Left lung (tissue), 4 donors: ENCODE measurements at regions not wholly inside any gene's neighbourhood (a gene's known extent, or its start where the extent isn't known, plus 50 kb on each side); places are given as distances from the start of the nearest gene placed in this dataset.

Experiments used
- ATAC-seq: fragments of 200-7000 bp; cut with Tn5 transposase; one replicate; pipeline ENCODE4 v1.9.1; 2020; ENCODE audit warnings: moderate library complexity
- DNase-seq, 4 donors: peaks; one replicate each; pipeline ENCODE4 v3.0.0-alpha.2; 2013 to 2020
- H3K27ac ChIP-seq, 2 donors: fragments of 200-600 bp; sonication (generic) in 1 of 2; one replicate each; pipeline versions ENCODE4 v1.5.0 to v1.8.0; 2020 to 2021
- H3K27me3 ChIP-seq, 2 donors: fragments of 200-600 bp; sonication (generic) in 1 of 2; one replicate each; pipeline versions ENCODE4 v1.5.0 to v1.8.0; 2020 to 2021
- H3K36me3 ChIP-seq, 2 donors: fragments of 200-600 bp; sonication (generic) in 1 of 2; one replicate each; pipeline versions ENCODE4 v1.5.0 to v1.8.0; 2020 to 2021
- H3K4me1 ChIP-seq, 2 donors: fragments of 200-600 bp; one replicate each; pipeline ENCODE4 v1.8.0; 2021
- H3K4me3 ChIP-seq, 2 donors: fragments of 200-600 bp; sonication (generic) in 1 of 2; one replicate each; pipeline versions ENCODE4 v1.5.0 to v1.8.0; 2020 to 2021; ENCODE audit warnings: mild to moderate bottlenecking in 1 of 2
- H3K9me3 ChIP-seq, 2 donors: fragments of 200-600 bp; sonication (generic) in 1 of 2; one replicate each; pipeline versions ENCODE4 v1.5.0 to v1.8.0; 2020 to 2021
- intact Hi-C, 2 donors: fragments of 100-400 bp; cut with DNase I; formaldehyde crosslinking; loops; one replicate each; pipeline versions ENCODE4 v1.11.2 to v1.14.2; 2022
- TF ChIP-seq, protein P1 (sequence below), 2 donors: fragments of 200-600 bp; sonication (generic) in 1 of 2; IDR thresholded peaks; one replicate each; pipeline versions ENCODE4 v1.5.0 to v1.8.0; 2021; ENCODE audit warnings: antibody characterized with exemption in 2 of 2
- donor health status: DM: no; HTN: yes; CAD: no.
- donor health status: DM: no; HTN: no; CAD: no.

- intact Hi-C loops: no loop called here
- H3K4me3 ChIP-seq: no peak overlapping the region
- DNase-seq (no peak), ATAC-seq (peak; percentile 91)
- peak overlapping the region in 1 of 2 donors; percentile 51 for H3K27ac ChIP-seq
- no peaks in the 10 kb centered on the region for H3K27me3 ChIP-seq
- no peaks in the 10 kb centered on the region for H3K4me1 ChIP-seq
- no peaks in the 10 kb centered on the region for H3K36me3 ChIP-seq
- TF ChIP-seq, protein P1, sequence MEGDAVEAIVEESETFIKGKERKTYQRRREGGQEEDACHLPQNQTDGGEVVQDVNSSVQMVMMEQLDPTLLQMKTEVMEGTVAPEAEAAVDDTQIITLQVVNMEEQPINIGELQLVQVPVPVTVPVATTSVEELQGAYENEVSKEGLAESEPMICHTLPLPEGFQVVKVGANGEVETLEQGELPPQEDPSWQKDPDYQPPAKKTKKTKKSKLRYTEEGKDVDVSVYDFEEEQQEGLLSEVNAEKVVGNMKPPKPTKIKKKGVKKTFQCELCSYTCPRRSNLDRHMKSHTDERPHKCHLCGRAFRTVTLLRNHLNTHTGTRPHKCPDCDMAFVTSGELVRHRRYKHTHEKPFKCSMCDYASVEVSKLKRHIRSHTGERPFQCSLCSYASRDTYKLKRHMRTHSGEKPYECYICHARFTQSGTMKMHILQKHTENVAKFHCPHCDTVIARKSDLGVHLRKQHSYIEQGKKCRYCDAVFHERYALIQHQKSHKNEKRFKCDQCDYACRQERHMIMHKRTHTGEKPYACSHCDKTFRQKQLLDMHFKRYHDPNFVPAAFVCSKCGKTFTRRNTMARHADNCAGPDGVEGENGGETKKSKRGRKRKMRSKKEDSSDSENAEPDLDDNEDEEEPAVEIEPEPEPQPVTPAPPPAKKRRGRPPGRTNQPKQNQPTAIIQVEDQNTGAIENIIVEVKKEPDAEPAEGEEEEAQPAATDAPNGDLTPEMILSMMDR (IDR thresholded peaks at IDR 0.05): no peak
- peaks cover 0 to under 1% of the 10 kb centered on the region in 2 donors for H3K9me3 ChIP-seq
Measured at GRCh38 chr6:106870069-106870468, 104.5 kb downstream of the CD24 start.

GRCh38 chr6:106869203-106869602 is 105.3 kb downstream of the CD24 start:
- intact Hi-C loops: no loop called here
- Histone ChIP-seq H3K27ac (no peak overlapping the region), H3K4me3 (no peak overlapping the region), H3K9me3 (peaks cover 0 to 1% of the 10 kb centered on the region in 2 donors), H3K4me1 (no peaks in the 10 kb centered on the region), H3K27me3 (no peaks in the 10 kb centered on the region), H3K36me3 (no peaks in the 10 kb centered on the region)
- no peak for ATAC-seq
- DNase-seq: no peak
- TF ChIP-seq, protein P1 (IDR thresholded peaks at IDR 0.05): no peak

DNA sequence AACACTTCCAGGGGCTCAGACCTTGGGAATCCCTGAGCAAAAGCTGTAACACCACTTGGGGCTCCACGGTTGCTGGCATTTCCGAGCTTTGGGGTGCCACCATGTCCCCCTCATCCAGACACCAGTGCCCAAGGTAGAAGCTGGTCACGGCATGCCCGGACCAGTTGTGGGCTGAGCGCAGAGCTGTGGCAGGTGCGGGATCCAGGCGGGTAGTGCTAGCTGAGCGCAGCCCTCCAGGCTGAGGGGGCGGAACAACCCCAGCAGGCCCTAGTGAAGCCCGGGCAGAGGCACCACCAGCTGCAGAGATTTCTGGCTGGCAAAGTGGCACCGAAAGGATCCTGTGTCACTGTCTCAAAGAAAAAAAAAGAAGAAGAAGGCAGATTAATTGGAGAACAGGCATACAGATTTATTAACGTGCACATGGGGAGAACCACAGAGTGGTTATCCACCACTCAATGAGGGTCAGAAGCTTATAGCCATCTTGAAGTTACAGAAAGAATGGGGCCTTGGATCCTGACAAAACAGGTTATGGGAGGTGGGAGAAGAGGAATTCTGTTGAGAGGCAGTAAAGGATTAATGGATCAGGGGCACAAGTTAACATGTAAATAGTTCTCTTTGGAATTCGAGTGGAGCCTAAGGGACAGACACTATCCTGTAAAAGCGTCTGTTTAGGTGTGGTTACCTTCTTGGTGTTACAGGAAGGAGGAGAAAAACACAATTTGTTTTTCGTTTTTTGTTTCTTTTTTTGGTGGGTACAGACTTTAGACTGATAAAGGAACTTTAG is 107.5 kb downstream of the CD24 start:
- Histone ChIP-seq H3K9me3 (peaks cover 0 to 8% of the 10 kb centered on the region in 2 donors), H3K27ac (no peak overlapping the region), H3K4me3 (no peak overlapping the region), H3K36me3 (no peaks in the 10 kb centered on the region), H3K27me3 (no peaks in the 10 kb centered on the region), H3K4me1 (no peaks in the 10 kb centered on the region)
- DNase-seq (no peak), ATAC-seq (no peak)
- TF ChIP-seq, protein P1 (IDR thresholded peaks at IDR 0.05): no peak
- intact Hi-C loops: no loop called here

DNA sequence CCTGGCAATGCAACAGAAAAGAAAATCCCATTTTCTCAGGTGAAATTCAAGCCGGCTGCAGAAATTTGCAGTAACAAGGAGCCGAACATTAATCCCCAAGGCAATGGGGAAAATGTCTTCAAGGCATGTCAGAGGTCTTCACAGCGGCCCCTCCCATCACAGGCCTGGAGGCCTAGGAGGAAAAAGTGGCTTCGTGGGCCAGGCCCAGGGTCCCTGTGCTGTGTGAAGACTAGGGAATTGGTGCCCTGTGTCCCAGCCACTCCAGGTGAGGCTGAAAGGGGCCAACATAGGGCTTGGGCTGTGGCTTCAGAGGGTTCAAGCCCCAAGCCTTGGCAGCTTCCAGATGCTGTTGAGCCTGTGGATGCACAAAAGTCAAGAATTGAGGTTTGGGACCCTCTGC is 111.7 kb downstream of the CD24 start:
- no peaks in the 10 kb centered on the region for H3K27me3 ChIP-seq
- H3K4me3 ChIP-seq: no peak overlapping the region
- TF ChIP-seq, protein P1 (IDR thresholded peaks at IDR 0.05): no peak
- peaks cover 0 to 19% of the 10 kb centered on the region in 2 donors for H3K9me3 ChIP-seq
- intact Hi-C loops: no loop called here
- DNase-seq (no peak), ATAC-seq (no peak)
- no peak overlapping the region for H3K27ac ChIP-seq
- H3K36me3 ChIP-seq: no peaks in the 10 kb centered on the region
- H3K4me1 ChIP-seq: no peaks in the 10 kb centered on the region

GRCh38 chr6:106860940-106861339 is 113.6 kb downstream of the CD24 start:
- H3K4me1 ChIP-seq: no peaks in the 10 kb centered on the region
- ATAC-seq (no peak), DNase-seq (no peak)
- H3K36me3 ChIP-seq: no peaks in the 10 kb centered on the region
- no peak overlapping the region for H3K27ac ChIP-seq
- intact Hi-C loops: no loop called here
- no peaks in the 10 kb centered on the region for H3K27me3 ChIP-seq
- peaks cover 0 to 19% of the 10 kb centered on the region in 2 donors for H3K9me3 ChIP-seq
- TF ChIP-seq, protein P1 (IDR thresholded peaks at IDR 0.05): no peak
- no peak overlapping the region for H3K4me3 ChIP-seq
